ENCODE measurements at regions not wholly inside any gene's neighbourhood (a gene's known extent, or its start where the extent isn't known, plus 50 kb on each side); places are given as distances from the start of the nearest gene placed in this dataset.

DNA sequence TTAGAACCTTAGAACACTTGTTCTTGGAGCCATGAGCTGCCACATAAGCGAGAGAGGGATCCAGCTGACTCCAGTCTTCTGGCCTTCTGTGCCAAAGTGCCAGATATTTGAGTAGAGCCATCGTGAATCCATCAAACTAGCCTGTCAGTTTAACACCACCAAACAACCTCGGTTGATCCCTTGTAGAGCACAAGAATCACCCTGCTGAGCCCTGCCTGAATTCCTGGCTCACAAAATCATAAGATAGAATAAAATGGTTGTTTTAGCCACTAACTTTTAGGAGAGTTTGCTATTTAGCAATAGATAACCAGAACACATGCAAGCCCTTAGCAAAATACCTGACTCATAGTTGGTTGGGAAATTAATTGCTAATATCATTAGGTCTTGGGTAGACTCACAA is 407.6 kb upstream of the PROK2 start:
- Histone ChIP-seq H3K18ac (ENCODE audit: low read depth, low read length) (no peak overlapping the region), H3K9me1 (ENCODE audit: insufficient read depth, low read length) (no peaks in the 10 kb centered on the region), H2BK15ac (ENCODE audit: low read depth, low read length) (no peak overlapping the region), H2BK5ac (ENCODE audit: low read depth, low read length, poor library complexity, severe bottlenecking) (no peak overlapping the region), H3K79me1 (ENCODE audit: low read depth in 1 of 2, low read length in 2 of 2) (no peaks in the 10 kb centered on the region), H2AFZ (replicated peaks; ENCODE audit: low read length, poor library complexity) (no peak overlapping the region), H3K27ac (ENCODE audit: insufficient read depth, low read length) (no peak overlapping the region), H3K14ac (replicated peaks; ENCODE audit: low read depth, low read length) (no peak overlapping the region), H4K5ac (ENCODE audit: low read depth, low read length) (no peak overlapping the region), H3K4me1 (ENCODE audit: control insufficient read depth, insufficient read depth, low read length) (no peaks in the 10 kb centered on the region), H2AK9ac (replicated peaks; ENCODE audit: low read depth, low read length, poor library complexity) (no peak overlapping the region), H3K27me3 (ENCODE audit: control insufficient read depth, insufficient read depth, low read length) (peaks cover 10% of the 10 kb centered on the region; the same call in 1 of the 2 replicates), H3K23ac (ENCODE audit: low read depth, low read length) (no peak overlapping the region), H3K56ac (ENCODE audit: extremely low read depth, insufficient read depth, low read length) (no peak overlapping the region), H4K8ac (ENCODE audit: low read depth in 2 of 2, low read length in 2 of 2) (no peak overlapping the region), H3K4me3 (ENCODE audit: insufficient read depth, low read depth, low read length) (no peak overlapping the region), H3K9me3 (ENCODE audit: control insufficient read depth, insufficient read depth, low read length) (no peaks in the 10 kb centered on the region; the same call in 1 of the 2 replicates), H2BK120ac (ENCODE audit: low read depth, low read length) (no peak overlapping the region), H4K91ac (ENCODE audit: insufficient read depth, low read depth, low read length) (no peak overlapping the region), H3K4ac (ENCODE audit: low read depth, low read length) (no peak overlapping the region), H3K36me3 (ENCODE audit: control insufficient read depth, insufficient read depth, low read length) (no peaks in the 10 kb centered on the region), H3K4me2 (ENCODE audit: low read depth, low read length) (no peak overlapping the region), H4K20me1 (ENCODE audit: insufficient read depth, low read length) (no peaks in the 10 kb centered on the region), H2BK20ac (ENCODE audit: low read depth, low read length) (no peak overlapping the region), H2AK5ac (ENCODE audit: low read depth, low read length) (no peak overlapping the region), H3K9ac (ENCODE audit: low read depth, low read length) (no peak overlapping the region)
- in situ Hi-C loops (cut with MboI; ENCODE audit: low sequenced_read_pairs) (no loop called here), intact Hi-C loops (cut with micrococcal nuclease) (no loop called here), dilution Hi-C loops (cut with HindIII; ENCODE audit: low sequenced_read_pairs, unreplicated experiment) (no loop called here)
- WGBS, 2 experiments (ENCODE audit: extremely low coverage in 2 of 2, insufficient read length in 1 of 2): 40% methylated on average over 1 of the region's 3 CpGs; no CpG with 5 or more reads in 1 of the 2 experiments
- POLR2A ChIA-PET (ENCODE audit: unreplicated experiment): no interaction called here
- DNase-seq: no peak
- CTCF ChIA-PET: no interaction called here
- ATAC-seq (ENCODE audit: low read depth): no peak
- BruUV-seq (replicated peaks): no TSS peak
- TF ChIP-seq SMC3 (IDR thresholded peaks at IDR 0.05; ENCODE audit: low read depth, low read length) (no peak), MAFK (IDR thresholded peaks at IDR 0.05; ENCODE audit: low read depth, low read length) (no peak), POLR2A (IDR thresholded peaks at IDR 0.05; ENCODE audit: low read depth, low read length) (no peak), RFX5 (IDR thresholded peaks at IDR 0.05; ENCODE audit: low read depth, low read length) (no peak), FOS (IDR thresholded peaks at IDR 0.05; ENCODE audit: low read depth, low read length) (no peak), RAD21 (IDR thresholded peaks at IDR 0.05; ENCODE audit: low read length) (no peak)

Measured in IMR-90 (cell line).